K562 (cell line): ENCODE measurements at regions not wholly inside any gene's neighbourhood (a gene's known extent, or its start where the extent isn't known, plus 50 kb on each side); places are given as distances from the start of the nearest gene placed in this dataset.

Source experiments
- ATAC-seq: fragments of 200-7000 bp; cut with Tn5 transposase; 3 replicates; pipeline ENCODE4 v1.9.1; 2020; ENCODE audit warnings: moderate library complexity
- BruUV-seq: library from RNA; stranded (reverse); fragments of 400-500 nt; replicated peaks from 2 replicates; lab custom pipeline; 2021; lab: Mats Ljungman, UMichigan
- CTCF ChIA-PET: fragments of 300-600 bp; formaldehyde crosslinking; extraction: SDS; loops from one replicate; lab custom pipeline; 2021; ENCODE audit warnings: low intra/inter-chr PET ratio; lab: Yijun Ruan, JAX
- POLR2A ChIA-PET: fragments of 300-600, 350-650 bp; sonication (Branson Sonifier 250); formaldehyde crosslinking; extraction: SDS; loops from one replicate; lab custom pipeline; 2021; ENCODE audit warnings: antibody characterized with exemption, inconsistent platforms; lab: Yijun Ruan, JAX
- DNase-seq, 4 experiments: peaks; one replicate each; pipeline versions ENCODE4 v3.0.0 to v3.0.0-alpha.2; 2011 to 2018; ENCODE audit warnings: low spot score in 3 of 4, mixed read lengths in 3 of 4; ENCODE audit errors: extremely low read depth in 1 of 4
- FAIRE-seq: peaks from 2 replicates; lab custom pipeline; 2011; peaks lifted over from hg19 to GRCh38; lab: Jason Lieb, UNC
- H2AFZ ChIP-seq: 2 replicates; pipeline ENCODE4 v1.6.0; 2011; ENCODE audit warnings: low read depth, low read length, control low read depth, inconsistent platforms
- H3K27ac ChIP-seq: fragments of 200-600 bp; 3 replicates; pipeline ENCODE4 v1.8.0; 2011; ENCODE audit warnings: low read depth, mild to moderate bottlenecking, control low read depth, inconsistent platforms, low read length, moderate library complexity, mixed read lengths; ENCODE audit errors: extremely low read depth
- H3K27me3 ChIP-seq, 2 experiments: fragments of 300-600 bp in 1 of 2; 2 replicates in 1 of 2; 3 replicates in 1 of 2; pipeline versions ENCODE4 v1.6.0 to v1.8.0; 2011; ENCODE audit warnings: inconsistent platforms in 2 of 2, low read length in 2 of 2, mild to moderate bottlenecking in 1 of 2, mixed read lengths in 1 of 2, moderate library complexity in 1 of 2; ENCODE audit not compliant: control insufficient read depth in 2 of 2, insufficient read depth in 2 of 2
- H3K36me3 ChIP-seq: fragments of 300-600 bp; 3 replicates; pipeline ENCODE4 v1.8.0; 2011; ENCODE audit warnings: mild to moderate bottlenecking, low read length, inconsistent platforms; ENCODE audit not compliant: control insufficient read depth, insufficient read depth
- H3K4me1 ChIP-seq, 2 experiments: fragments of 200-600 bp in 1 of 2; replicated peaks in 1 of 2; 2 replicates in 1 of 2; 3 replicates in 1 of 2; pipeline versions ENCODE4 v1.5.1 to v1.8.0; 2011; ENCODE audit warnings: inconsistent platforms in 2 of 2, low read length in 2 of 2, mild to moderate bottlenecking in 1 of 2, mixed read lengths in 1 of 2, moderate library complexity in 1 of 2; ENCODE audit not compliant: control insufficient read depth in 2 of 2, insufficient read depth in 2 of 2
- H3K4me2 ChIP-seq: 2 replicates; pipeline ENCODE4 v1.6.1; 2011; ENCODE audit warnings: low read length, control low read depth, inconsistent platforms, mixed read lengths; ENCODE audit not compliant: insufficient read depth
- H3K4me3 ChIP-seq: fragments of 200-600 bp; sonication (generic), shearing (Covaris generic); 2 replicates; pipeline ENCODE4 v1.5.1; 2016; ENCODE audit warnings: control low read depth, inconsistent platforms
- H3K79me2 ChIP-seq: fragments of 200-600 bp; 3 replicates; pipeline ENCODE4 v1.8.0; 2011; ENCODE audit warnings: low read length, inconsistent platforms; ENCODE audit not compliant: control insufficient read depth, insufficient read depth
- H3K9ac ChIP-seq, 2 experiments: 2 replicates each; pipeline versions ENCODE4 v1.6.0 to v1.6.1; 2011; ENCODE audit warnings: low read depth in 2 of 2, low read length in 2 of 2, control low read depth in 1 of 2, inconsistent platforms in 1 of 2, mild to moderate bottlenecking in 1 of 2, mixed read lengths in 1 of 2; ENCODE audit not compliant: insufficient read depth in 1 of 2
- H3K9me1 ChIP-seq: one replicate; pipeline ENCODE4 v1.6.0; 2011; ENCODE audit warnings: inconsistent platforms, mild to moderate bottlenecking, low read length, moderate library complexity; ENCODE audit not compliant: control insufficient read depth, insufficient read depth
- H3K9me3 ChIP-seq: replicated peaks from 2 replicates; pipeline ENCODE4 v1.5.1; 2011; ENCODE audit warnings: low read depth, low read length, inconsistent platforms; ENCODE audit not compliant: control insufficient read depth, insufficient read depth
- H4K20me1 ChIP-seq: replicated peaks from 2 replicates; pipeline ENCODE4 v1.6.1; 2011; ENCODE audit warnings: low read length, inconsistent platforms, mixed read lengths; ENCODE audit not compliant: control insufficient read depth, insufficient read depth
- GABPB1 ChIP-seq: sonication (generic); formaldehyde crosslinking; IDR thresholded peaks from 2 replicates; pipeline ENCODE4 v1.8.0; 2022; ENCODE audit warnings: mild to moderate bottlenecking, missing genetic modification reagents
- L3MBTL2 ChIP-seq: fragments of 450-650 bp; IDR thresholded peaks from 2 replicates; pipeline ENCODE4 v1.6.1; 2016; ENCODE audit warnings: mild to moderate bottlenecking, moderate library complexity
- MAFG ChIP-seq: fragments of 450-650 bp; conservative IDR thresholded peaks from 2 replicates; pipeline ENCODE4 v1.6.1; 2016; ENCODE audit warnings: missing genetic modification characterization, missing compliant biosample characterization
- PPARD ChIP-seq: fragments of 250-450 bp; sonication (Bioruptor Pico); IDR thresholded peaks from 2 replicates; pipeline ENCODE4 v1.8.0; 2022; ENCODE audit warnings: inconsistent platforms, mild to moderate bottlenecking, moderate library complexity
- ZNF436 ChIP-seq: fragments of 250-450, 450-650 bp; sonication (Bioruptor Pico); formaldehyde crosslinking; IDR thresholded peaks from 2 replicates; pipeline ENCODE4 v1.7.0; 2020; ENCODE audit warnings: mild to moderate bottlenecking
- WGBS: fragments of 100-300 bp; shearing (Covaris generic); methylation state at CpG from one replicate; pipeline ENCODE4 v1.1.6; 2016; ENCODE audit warnings: low coverage, mixed read lengths; ENCODE audit not compliant: insufficient coverage; ENCODE audit errors: missing lambda C conversion rate; 5-methylcytosine and 5-hydroxymethylcytosine counted together
- in situ Hi-C: fragments of 300-500 bp; cut with MboI; formaldehyde crosslinking; loops from 4 replicates; pipeline ENCODE4 v1.15.0; 2018; ENCODE audit warnings: inconsistent platforms, mixed read lengths
- intact Hi-C: fragments of 100-400 bp; cut with micrococcal nuclease; formaldehyde crosslinking; loops from 2 replicates; pipeline ENCODE4 v1.14.2; 2022
- TF ChIP-seq, protein P1 (sequence below): fragments of 250-450 bp; sonication (Bioruptor Pico); IDR thresholded peaks from 2 replicates; pipeline ENCODE4 v1.4.0; 2020
- TF ChIP-seq, protein P2 (sequence below): sonication (generic); formaldehyde crosslinking; IDR thresholded peaks from 2 replicates; pipeline ENCODE4 v1.8.1; 2023; ENCODE audit warnings: mild to moderate bottlenecking, missing genetic modification reagents
- TF ChIP-seq, protein P3 (sequence below), 2 experiments: fragments of 250-450 bp in 1 of 2; fragments of 450-650 bp in 1 of 2; sonication (Bioruptor Pico) in 1 of 2; IDR thresholded peaks; 2 replicates each; pipeline versions ENCODE4 v1.6.1 to v1.8.0; 2016 to 2021; ENCODE audit warnings: mild to moderate bottlenecking in 2 of 2, moderate library complexity in 2 of 2, missing compliant biosample characterization in 1 of 2, missing genetic modification characterization in 1 of 2
- TF ChIP-seq, protein P4 (sequence below): fragments of 450-650 bp; formaldehyde crosslinking; IDR thresholded peaks from 2 replicates; pipeline ENCODE4 v1.4.0; 2020; ENCODE audit warnings: mild to moderate bottlenecking

DNA sequence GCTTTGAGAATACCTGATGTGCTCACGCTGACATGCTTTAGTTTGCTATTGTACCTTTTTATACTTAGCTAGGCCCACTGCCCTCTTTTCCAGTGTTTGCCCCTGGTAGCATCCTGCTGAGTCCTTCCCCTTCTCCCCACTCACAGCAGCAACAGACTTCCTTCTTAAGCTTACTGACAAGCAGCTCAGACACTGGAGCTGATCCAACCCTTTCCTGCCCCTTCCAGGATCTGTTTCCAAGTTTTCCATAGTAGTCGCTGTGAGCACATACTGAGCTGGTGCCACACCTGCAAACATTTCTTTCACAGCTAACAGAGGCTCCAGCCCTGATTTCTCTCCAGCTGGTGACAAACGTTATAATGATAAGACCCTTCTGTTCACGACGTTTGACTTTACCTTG is 991.4 kb upstream of the CELF4 start (continued):
- TF ChIP-seq, protein P1, sequence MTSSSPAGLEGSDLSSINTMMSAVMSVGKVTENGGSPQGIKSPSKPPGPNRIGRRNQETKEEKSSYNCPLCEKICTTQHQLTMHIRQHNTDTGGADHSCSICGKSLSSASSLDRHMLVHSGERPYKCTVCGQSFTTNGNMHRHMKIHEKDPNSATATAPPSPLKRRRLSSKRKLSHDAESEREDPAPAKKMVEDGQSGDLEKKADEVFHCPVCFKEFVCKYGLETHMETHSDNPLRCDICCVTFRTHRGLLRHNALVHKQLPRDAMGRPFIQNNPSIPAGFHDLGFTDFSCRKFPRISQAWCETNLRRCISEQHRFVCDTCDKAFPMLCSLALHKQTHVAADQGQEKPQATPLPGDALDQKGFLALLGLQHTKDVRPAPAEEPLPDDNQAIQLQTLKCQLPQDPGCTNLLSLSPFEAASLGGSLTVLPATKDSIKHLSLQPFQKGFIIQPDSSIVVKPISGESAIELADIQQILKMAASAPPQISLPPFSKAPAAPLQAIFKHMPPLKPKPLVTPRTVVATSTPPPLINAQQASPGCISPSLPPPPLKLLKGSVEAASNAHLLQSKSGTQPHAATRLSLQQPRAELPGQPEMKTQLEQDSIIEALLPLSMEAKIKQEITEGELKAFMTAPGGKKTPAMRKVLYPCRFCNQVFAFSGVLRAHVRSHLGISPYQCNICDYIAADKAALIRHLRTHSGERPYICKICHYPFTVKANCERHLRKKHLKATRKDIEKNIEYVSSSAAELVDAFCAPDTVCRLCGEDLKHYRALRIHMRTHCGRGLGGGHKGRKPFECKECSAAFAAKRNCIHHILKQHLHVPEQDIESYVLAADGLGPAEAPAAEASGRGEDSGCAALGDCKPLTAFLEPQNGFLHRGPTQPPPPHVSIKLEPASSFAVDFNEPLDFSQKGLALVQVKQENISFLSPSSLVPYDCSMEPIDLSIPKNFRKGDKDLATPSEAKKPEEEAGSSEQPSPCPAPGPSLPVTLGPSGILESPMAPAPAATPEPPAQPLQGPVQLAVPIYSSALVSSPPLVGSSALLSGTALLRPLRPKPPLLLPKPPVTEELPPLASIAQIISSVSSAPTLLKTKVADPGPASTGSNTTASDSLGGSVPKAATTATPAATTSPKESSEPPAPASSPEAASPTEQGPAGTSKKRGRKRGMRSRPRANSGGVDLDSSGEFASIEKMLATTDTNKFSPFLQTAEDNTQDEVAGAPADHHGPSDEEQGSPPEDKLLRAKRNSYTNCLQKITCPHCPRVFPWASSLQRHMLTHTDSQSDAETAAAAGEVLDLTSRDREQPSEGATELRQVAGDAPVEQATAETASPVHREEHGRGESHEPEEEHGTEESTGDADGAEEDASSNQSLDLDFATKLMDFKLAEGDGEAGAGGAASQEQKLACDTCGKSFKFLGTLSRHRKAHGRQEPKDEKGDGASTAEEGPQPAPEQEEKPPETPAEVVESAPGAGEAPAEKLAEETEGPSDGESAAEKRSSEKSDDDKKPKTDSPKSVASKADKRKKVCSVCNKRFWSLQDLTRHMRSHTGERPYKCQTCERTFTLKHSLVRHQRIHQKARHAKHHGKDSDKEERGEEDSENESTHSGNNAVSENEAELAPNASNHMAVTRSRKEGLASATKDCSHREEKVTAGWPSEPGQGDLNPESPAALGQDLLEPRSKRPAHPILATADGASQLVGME (CRISPR knock-in tag) = no peak

DNA sequence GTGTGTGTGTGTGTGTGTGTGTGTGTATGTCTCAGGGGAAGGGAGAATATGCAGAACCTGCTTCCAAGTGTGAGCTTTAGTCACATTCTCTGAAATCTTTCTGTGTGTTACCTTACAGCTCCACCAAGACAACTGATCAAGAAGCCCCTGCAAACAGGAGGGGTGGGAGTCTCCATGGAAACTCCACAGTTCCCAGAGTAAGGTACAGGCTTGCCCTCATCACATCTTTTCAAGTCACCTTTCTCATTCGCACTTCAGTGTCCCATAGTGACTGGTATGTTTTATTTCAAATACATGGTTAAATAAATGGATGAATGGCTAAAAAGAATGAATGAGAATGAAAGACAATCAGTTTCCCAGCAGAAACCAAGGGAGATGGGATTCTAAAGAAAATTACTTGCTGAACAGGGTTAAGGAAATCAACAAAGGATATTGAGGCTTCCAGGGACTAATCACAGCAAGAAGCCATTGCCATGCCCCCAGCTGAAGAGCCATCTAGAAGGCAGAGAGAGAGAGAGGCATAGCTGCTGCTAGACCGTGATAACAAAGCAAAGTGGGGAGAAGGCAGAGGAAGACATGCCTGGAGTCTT is 987.2 kb upstream of the CELF4 start:
- BruUV-seq = no TSS peak
- ATAC-seq = no peak
- no peaks in the 10 kb centered on the region for H3K9me1 ChIP-seq
- no peak overlapping the region for H2AFZ ChIP-seq
- WGBS = 0% methylated on average over 2 of the region's 2 CpGs
- FAIRE-seq = no peak
- TF ChIP-seq, protein P2, sequence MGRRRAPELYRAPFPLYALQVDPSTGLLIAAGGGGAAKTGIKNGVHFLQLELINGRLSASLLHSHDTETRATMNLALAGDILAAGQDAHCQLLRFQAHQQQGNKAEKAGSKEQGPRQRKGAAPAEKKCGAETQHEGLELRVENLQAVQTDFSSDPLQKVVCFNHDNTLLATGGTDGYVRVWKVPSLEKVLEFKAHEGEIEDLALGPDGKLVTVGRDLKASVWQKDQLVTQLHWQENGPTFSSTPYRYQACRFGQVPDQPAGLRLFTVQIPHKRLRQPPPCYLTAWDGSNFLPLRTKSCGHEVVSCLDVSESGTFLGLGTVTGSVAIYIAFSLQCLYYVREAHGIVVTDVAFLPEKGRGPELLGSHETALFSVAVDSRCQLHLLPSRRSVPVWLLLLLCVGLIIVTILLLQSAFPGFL (CRISPR knock-in tag) = no peak
- no peak for TF ChIP-seq PPARD (CRISPR knock-in tag)
- TF ChIP-seq, protein P3, sequence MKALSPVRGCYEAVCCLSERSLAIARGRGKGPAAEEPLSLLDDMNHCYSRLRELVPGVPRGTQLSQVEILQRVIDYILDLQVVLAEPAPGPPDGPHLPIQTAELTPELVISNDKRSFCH (CRISPR knock-in tag; IDR thresholded peaks at IDR 0.05) = no peak
- TF ChIP-seq, protein P3 (tag; IDR thresholded peaks at IDR 0.05) = no peak
- TF ChIP-seq, protein P4, sequence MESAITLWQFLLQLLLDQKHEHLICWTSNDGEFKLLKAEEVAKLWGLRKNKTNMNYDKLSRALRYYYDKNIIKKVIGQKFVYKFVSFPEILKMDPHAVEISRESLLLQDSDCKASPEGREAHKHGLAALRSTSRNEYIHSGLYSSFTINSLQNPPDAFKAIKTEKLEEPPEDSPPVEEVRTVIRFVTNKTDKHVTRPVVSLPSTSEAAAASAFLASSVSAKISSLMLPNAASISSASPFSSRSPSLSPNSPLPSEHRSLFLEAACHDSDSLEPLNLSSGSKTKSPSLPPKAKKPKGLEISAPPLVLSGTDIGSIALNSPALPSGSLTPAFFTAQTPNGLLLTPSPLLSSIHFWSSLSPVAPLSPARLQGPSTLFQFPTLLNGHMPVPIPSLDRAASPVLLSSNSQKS (CRISPR knock-in tag) = no peak
- no peak for TF ChIP-seq MAFG
- TF ChIP-seq L3MBTL2 = no peak
- TF ChIP-seq ZNF436 = no peak
- TF ChIP-seq GABPB1 (CRISPR knock-in tag) = no peak
- no peaks in the 10 kb centered on the region for H4K20me1 ChIP-seq
- in situ Hi-C loops (no loop called here), intact Hi-C loops (no loop called here)
- ChIA-PET POLR2A (no interaction called here), CTCF (no interaction called here)
- H3K4me3 ChIP-seq = no peak overlapping the region
- H3K79me2 ChIP-seq = no peaks in the 10 kb centered on the region
- H3K27me3 ChIP-seq = no peaks in the 10 kb centered on the region
- no peak for DNase-seq
- H3K36me3 ChIP-seq = no peaks in the 10 kb centered on the region
- H3K27ac ChIP-seq = no peak overlapping the region
- no peak overlapping the region for H3K4me2 ChIP-seq
- no peak overlapping the region for H3K9ac ChIP-seq
- H3K4me1 ChIP-seq = no peaks in the 10 kb centered on the region
- 0 out of 2 replicates have a peak, but pooled peaks cover 1% of the 10 kb centered on the region for H3K9me3 ChIP-seq
